SK-N-SH (cell line): ENCODE measurements at regions not wholly inside any gene's neighbourhood (a gene's known extent, or its start where the extent isn't known, plus 50 kb on each side); places are given as distances from the start of the nearest gene placed in this dataset.

Source experiments
- CTCF ChIA-PET: fragments of 300-600, 350-600 bp; formaldehyde crosslinking; extraction: SDS; loops from one replicate; lab custom pipeline; 2021; lab: Yijun Ruan, JAX
- POLR2A ChIA-PET: fragments of 350-600 bp; sonication (Branson Sonifier 250); formaldehyde crosslinking; extraction: SDS; loops from one replicate; lab custom pipeline; 2020; ENCODE audit warnings: antibody characterized with exemption, inconsistent platforms; lab: Yijun Ruan, JAX
- DNase-seq: peaks from one replicate; pipeline ENCODE4 v3.0.0; 2012
- H2AFZ ChIP-seq: fragments of 200-600 bp; sonication (generic); 2 replicates; pipeline ENCODE4 v1.8.1; 2016; ENCODE audit warnings: antibody characterized with exemption, mild to moderate bottlenecking, low read depth
- H3F3A ChIP-seq: fragments of 200-600 bp; sonication (generic); replicated peaks from 2 replicates; pipeline ENCODE3; 2016; ENCODE audit warnings: antibody characterized with exemption, mild to moderate bottlenecking; ENCODE audit not compliant: insufficient read depth
- H3K27ac ChIP-seq, 2 experiments: fragments of 200-500 bp in 1 of 2; fragments of 200-600 bp in 1 of 2; sonication (Bioruptor generic) in 1 of 2; sonication (generic), shearing (Covaris generic) in 1 of 2; 2 replicates each; pipeline versions ENCODE4 v1.5.1 to v1.6.1; 2014 to 2016; ENCODE audit warnings: low read depth in 2 of 2, inconsistent platforms in 1 of 2, low read length in 1 of 2, mild to moderate bottlenecking in 1 of 2, mixed read lengths in 1 of 2
- H3K27me3 ChIP-seq: fragments of 200-600 bp; sonication (generic), shearing (Covaris generic); 2 replicates; pipeline ENCODE4 v1.6.1; 2016; ENCODE audit warnings: mixed run types; ENCODE audit not compliant: insufficient read depth
- H3K36me3 ChIP-seq, 2 experiments: fragments of 200-500 bp in 1 of 2; fragments of 200-600 bp in 1 of 2; sonication (Bioruptor generic) in 1 of 2; sonication (generic) in 1 of 2; replicated peaks in 1 of 2; 2 replicates each; pipeline versions ENCODE3 to v1.5.1; 2014 to 2016; ENCODE audit warnings: low read length in 1 of 2, mild to moderate bottlenecking in 1 of 2; ENCODE audit not compliant: insufficient read depth in 2 of 2, control insufficient read depth in 1 of 2
- H3K4me1 ChIP-seq, 2 experiments: fragments of 200-500 bp in 1 of 2; fragments of 200-600 bp in 1 of 2; sonication (Bioruptor generic) in 1 of 2; sonication (generic), shearing (Covaris generic) in 1 of 2; 2 replicates each; pipeline versions ENCODE4 v1.5.1 to v1.6.1; 2014 to 2016; ENCODE audit warnings: low read depth in 1 of 2, low read length in 1 of 2, mixed run types in 1 of 2; ENCODE audit not compliant: insufficient read depth in 2 of 2, control insufficient read depth in 1 of 2
- H3K4me2 ChIP-seq: fragments of 200-600 bp; sonication (generic), shearing (Covaris generic); 2 replicates; pipeline ENCODE4 v1.6.1; 2017; ENCODE audit warnings: mixed run types
- H3K4me3 ChIP-seq, 2 experiments: fragments of 200-500 bp in 1 of 2; fragments of 200-600 bp in 1 of 2; sonication (Bioruptor generic) in 1 of 2; sonication (generic), shearing (Covaris generic) in 1 of 2; 2 replicates each; pipeline versions ENCODE4 v1.5.1 to v1.8.1; 2014 to 2016; ENCODE audit warnings: low read depth in 2 of 2, inconsistent platforms in 1 of 2, low read length in 1 of 2, mild to moderate bottlenecking in 1 of 2, mixed read lengths in 1 of 2, moderate library complexity in 1 of 2
- H3K79me2 ChIP-seq: fragments of 200-600 bp; sonication (generic); 2 replicates; pipeline ENCODE4 v1.8.1; 2017; ENCODE audit warnings: mild to moderate bottlenecking; ENCODE audit not compliant: insufficient read depth
- H3K9ac ChIP-seq: fragments of 200-600 bp; sonication (generic); 2 replicates; pipeline ENCODE4 v1.6.1; 2017; ENCODE audit warnings: mixed run types
- H3K9me2 ChIP-seq: fragments of 200-600 bp; sonication (generic); 2 replicates; pipeline ENCODE4 v1.6.1; 2017; ENCODE audit warnings: mixed run types
- H3K9me3 ChIP-seq: fragments of 200-600 bp; sonication (generic); 2 replicates; pipeline ENCODE4 v1.6.1; 2017; ENCODE audit warnings: mixed run types, mild to moderate bottlenecking, moderate library complexity
- H4K20me1 ChIP-seq: fragments of 200-600 bp; sonication (generic); 2 replicates; pipeline ENCODE4 v1.6.1; 2017; ENCODE audit warnings: mild to moderate bottlenecking, mixed run types; ENCODE audit not compliant: insufficient read depth
- CHD2 ChIP-seq: fragments of 150-350 bp; IDR thresholded peaks from 2 replicates; pipeline ENCODE4 v1.6.1; 2018; ENCODE audit warnings: low read length; ENCODE audit not compliant: partially characterized antibody
- EP300 ChIP-seq, 2 experiments: IDR thresholded peaks; 2 replicates each; pipeline versions ENCODE4 v1.4.0 to v1.6.1; 2012; ENCODE audit warnings: borderline replicate concordance in 1 of 2, low read depth in 1 of 2, low read length in 1 of 2
- EZH2phosphoT487 ChIP-seq: fragments of 200-600 bp; sonication (generic); IDR thresholded peaks from 2 replicates; pipeline ENCODE4 v1.6.1; 2017; ENCODE audit warnings: low read depth, mixed run types, mild to moderate bottlenecking, antibody characterized with exemption, moderate library complexity, borderline replicate concordance
- GABPA ChIP-seq: IDR thresholded peaks from 2 replicates; pipeline ENCODE4 v1.4.0; 2012; ENCODE audit warnings: low read depth, mild to moderate bottlenecking
- GATA2 ChIP-seq: sonication (generic); formaldehyde crosslinking; IDR thresholded peaks from 2 replicates; pipeline ENCODE4 v1.5.0; 2020; ENCODE audit warnings: mild to moderate bottlenecking, missing genetic modification reagents
- IRF3 ChIP-seq: fragments of 150-350 bp; IDR thresholded peaks from 2 replicates; pipeline ENCODE4 v1.6.1; 2016; ENCODE audit warnings: mild to moderate bottlenecking, low read depth, low read length
- MXI1 ChIP-seq: IDR thresholded peaks from 2 replicates; pipeline ENCODE4 v1.6.1; 2012; ENCODE audit warnings: mild to moderate bottlenecking, low read depth, low read length, improper control_type of control experiment
- PBX3 ChIP-seq: IDR thresholded peaks from 2 replicates; pipeline ENCODE4; 2012
- POLR2AphosphoS5 ChIP-seq: IDR thresholded peaks from 2 replicates; pipeline ENCODE4 v1.6.1; 2012; ENCODE audit warnings: low read depth, low read length
- RAD21 ChIP-seq: IDR thresholded peaks from 2 replicates; pipeline ENCODE4 v1.6.1; 2012; ENCODE audit warnings: mild to moderate bottlenecking, low read length
- RCOR1 ChIP-seq: fragments of 150-350 bp; IDR thresholded peaks from 2 replicates; pipeline ENCODE4 v1.6.1; 2017; ENCODE audit warnings: antibody characterized with exemption, low read length
- REST ChIP-seq: IDR thresholded peaks from 2 replicates; pipeline ENCODE4 v1.6.1; 2012; ENCODE audit warnings: mild to moderate bottlenecking, low read depth, low read length, moderate library complexity
- TAF1 ChIP-seq: IDR thresholded peaks from 2 replicates; pipeline ENCODE4 v1.6.1; 2012; ENCODE audit warnings: low read depth, mild to moderate bottlenecking, low read length, moderate library complexity, borderline replicate concordance
- TEAD4 ChIP-seq: IDR thresholded peaks from 2 replicates; pipeline ENCODE4 v1.4.0; 2012; ENCODE audit warnings: mild to moderate bottlenecking, borderline replicate concordance; ENCODE audit not compliant: insufficient read depth
- USF1 ChIP-seq: IDR thresholded peaks from 2 replicates; pipeline ENCODE4 v1.4.0; 2012; ENCODE audit warnings: low read depth, borderline replicate concordance
- USF2 ChIP-seq: fragments of 150-350 bp; IDR thresholded peaks from 2 replicates; pipeline ENCODE4 v1.6.1; 2017; ENCODE audit warnings: antibody characterized with exemption, low read length, low read depth, borderline replicate concordance
- WGBS: methylation state at CpG from one replicate; pipeline ENCODE4 v1.1.6; 2017; ENCODE audit warnings: low lambda C conversion rate; 5-methylcytosine and 5-hydroxymethylcytosine counted together

- H3K27ac ChIP-seq = no peak overlapping the region
- no peaks in the 10 kb centered on the region for H3K9me2 ChIP-seq
- H3K4me2 ChIP-seq = no peak overlapping the region
- POLR2A ChIA-PET = no interaction called here
- H4K20me1 ChIP-seq = no peaks in the 10 kb centered on the region
- H3F3A ChIP-seq = peaks cover 14% of the 10 kb centered on the region
- no peak overlapping the region for H3K9ac ChIP-seq
- no peaks in the 10 kb centered on the region for H3K36me3 ChIP-seq
- TF ChIP-seq POLR2AphosphoS5 (no peak), TAF1 (no peak)
- no peak overlapping the region for H2AFZ ChIP-seq
- 83% methylated on average over 1 of the region's 1 CpG for WGBS
- no peaks in the 10 kb centered on the region for H3K27me3 ChIP-seq
- no peaks in the 10 kb centered on the region for H3K79me2 ChIP-seq
- H3K9me3 ChIP-seq = no peaks in the 10 kb centered on the region
- CTCF ChIA-PET = no interaction called here
- H3K4me3 ChIP-seq = no peak overlapping the region
- no peak for DNase-seq
- H3K4me1 ChIP-seq = peaks cover 0 to 25% of the 10 kb centered on the region in 2 experiments; a peak in 1 of 4 replicates
Observed at GRCh38 chr3:30297112-30297511, 309.3 kb upstream of the TGFBR2 start.

- Histone ChIP-seq H3K9me2 (no peaks in the 10 kb centered on the region), H3K4me1 (no peaks in the 10 kb centered on the region; a peak in 1 of 4 replicates), H3K4me2 (no peak overlapping the region)
- no peak for TF ChIP-seq CHD2
- TF ChIP-seq PBX3 = no peak
- no peak for TF ChIP-seq EZH2phosphoT487
- TF ChIP-seq RCOR1 = no peak
- no peak for TF ChIP-seq REST
- TF ChIP-seq MXI1 = no peak
- TF ChIP-seq GABPA = no peak
- TF ChIP-seq TAF1 = no peak
- TF ChIP-seq RAD21 = no peak
- no peak for TF ChIP-seq IRF3
- TF ChIP-seq EP300 (IDR thresholded peaks at IDR 0.05; ENCODE audit: borderline replicate concordance in 1 of 2, low read depth in 1 of 2, low read length in 1 of 2) = no peak
- TF ChIP-seq USF1 = no peak
- no peak for TF ChIP-seq TEAD4
- TF ChIP-seq GATA2 (CRISPR knock-in tag) = no peak
- no peak for TF ChIP-seq USF2
- TF ChIP-seq, all 33 proteins: peak for 0
- 89% methylated on average over 3 of the region's 3 CpGs for WGBS
- Histone ChIP-seq H3K79me2 (no peaks in the 10 kb centered on the region), H3K9me3 (no peaks in the 10 kb centered on the region), H2AFZ (no peak overlapping the region), H3K36me3 (no peaks in the 10 kb centered on the region), H3F3A (peaks cover 4% of the 10 kb centered on the region), H3K27me3 (no peaks in the 10 kb centered on the region), H4K20me1 (no peaks in the 10 kb centered on the region), H3K27ac (no peak overlapping the region), H3K9ac (no peak overlapping the region), H3K4me3 (no peak overlapping the region)
- CTCF ChIA-PET = interaction anchor here (1.2 kb wide), 2 partner anchors 11 to 20 kb away, joined by 3 read pairs; no protein-coding TSS in a partner anchor
- POLR2A ChIA-PET = no interaction called here
- DNase-seq = no peak
Observed at GRCh38 chr3:30299674-30300385, 306.6 kb upstream of the TGFBR2 start.
